ENCODE measurements at regions not wholly inside any gene's neighbourhood (a gene's known extent, or its start where the extent isn't known, plus 50 kb on each side); places are given as distances from the start of the nearest gene placed in this dataset.

GRCh38 chr2:208978946-208979345, 444.9 kb upstream of the MAP2 start:
- ChIA-PET CTCF (ENCODE audit: partially characterized antibody) (no interaction called here), POLR2A (ENCODE audit: partially characterized antibody) (no interaction called here)
- Histone ChIP-seq H3K4me3 (ENCODE audit: extremely low read depth in 1 of 4, insufficient read depth in 2 of 4, low read depth in 3 of 4, low read length in 4 of 4) (no peak overlapping the region), H3K9ac (replicated peaks in 1 of 4; ENCODE audit: extremely low read depth in 1 of 4, low read depth in 3 of 4, low read length in 3 of 4) (no peak overlapping the region), H3K56ac (replicated peaks; ENCODE audit: insufficient read length, low read depth, low read length) (no peak overlapping the region), H3K23ac (ENCODE audit: insufficient read length) (no peak overlapping the region), H2BK12ac (ENCODE audit: low read depth, low read length) (no peak overlapping the region), H2BK5ac (ENCODE audit: low read depth, low read length) (no peak overlapping the region), H3K14ac (ENCODE audit: insufficient read length) (no peak overlapping the region), H3K23me2 (ENCODE audit: low read depth, low read length) (no peaks in the 10 kb centered on the region), H4K20me1 (replicated peaks in 1 of 2; ENCODE audit: control insufficient read depth in 1 of 2, insufficient read depth in 2 of 2, low read length in 2 of 2) (no peaks in the 10 kb centered on the region), H3K36me3 (ENCODE audit: control insufficient read depth in 2 of 4, insufficient read depth in 4 of 4, low read length in 3 of 4) (no peaks in the 10 kb centered on the region), H2AFZ (ENCODE audit: low read length) (no peak overlapping the region), H3K4me2 (ENCODE audit: insufficient read depth in 1 of 2, low read depth in 2 of 2, low read length in 2 of 2) (no peak overlapping the region), H4K8ac (ENCODE audit: extremely low read depth, insufficient read depth, low read length) (no peak overlapping the region), H3K27me3 (replicated peaks in 1 of 4; ENCODE audit: control insufficient read depth in 3 of 4, extremely low read depth in 1 of 4, insufficient read depth in 3 of 4, low read length in 3 of 4) (no peaks in the 10 kb centered on the region), H3K4me1 (replicated peaks in 1 of 4; ENCODE audit: control insufficient read depth in 3 of 4, insufficient read depth in 4 of 4, low read length in 3 of 4) (no peaks in the 10 kb centered on the region), H4K91ac (replicated peaks; ENCODE audit: insufficient read length, low read length) (no peak overlapping the region), H2BK120ac (replicated peaks; ENCODE audit: low read depth, low read length) (no peak overlapping the region), H2BK20ac (ENCODE audit: low read length) (no peak overlapping the region), H4K5ac (ENCODE audit: insufficient read length, low read depth, low read length) (no peak overlapping the region), H3K9me3 (ENCODE audit: insufficient read depth in 2 of 2, low read depth in 1 of 2, low read length in 1 of 2) (no peaks in the 10 kb centered on the region), H3K4ac (replicated peaks; ENCODE audit: insufficient read length, low read depth, low read length) (no peak overlapping the region), H3K18ac (ENCODE audit: extremely low read depth, low read length) (no peak overlapping the region), H2AK5ac (ENCODE audit: low read depth, low read length) (no peak overlapping the region), H3K79me2 (ENCODE audit: control insufficient read depth in 1 of 2, insufficient read depth in 2 of 2, low read length in 2 of 2) (no peaks in the 10 kb centered on the region), H3K79me1 (ENCODE audit: low read depth, low read length) (no peaks in the 10 kb centered on the region), H3K27ac (ENCODE audit: low read depth, low read length) (no peak overlapping the region), H2BK15ac (ENCODE audit: low read length) (no peak overlapping the region)
- DNase-seq (ENCODE audit: low read depth in 1 of 2, low spot score in 2 of 2) (no peak), FAIRE-seq (no peak)
- TF ChIP-seq SP4 (IDR thresholded peaks at IDR 0.05; ENCODE audit: low read length) (no peak), SRF (IDR thresholded peaks at IDR 0.05; ENCODE audit: low read depth, low read length) (no peak), PHF8 (conservative IDR thresholded peaks at IDR 0.05; ENCODE audit: low read depth, low read length) (no peak), USF2 (IDR thresholded peaks at IDR 0.05; ENCODE audit: low read length) (no peak), EZH2 (IDR thresholded peaks at IDR 0.05; ENCODE audit: low read depth, low read length, severe bottlenecking) (no peak), FOSL1 (IDR thresholded peaks at IDR 0.05; ENCODE audit: insufficient read depth, low read depth, low read length) (no peak), SIX5 (IDR thresholded peaks at IDR 0.05; ENCODE audit: low read depth, low read length) (no peak), NRF1 (IDR thresholded peaks at IDR 0.05; ENCODE audit: low read depth, low read length) (no peak), SP2 (IDR thresholded peaks at IDR 0.05; ENCODE audit: low read length) (no peak), BACH1 (IDR thresholded peaks at IDR 0.05; ENCODE audit: low read length) (no peak), CHD1 (IDR thresholded peaks at IDR 0.05; ENCODE audit: low read depth, low read length) (no peak)
- TF ChIP-seq, protein P1, sequence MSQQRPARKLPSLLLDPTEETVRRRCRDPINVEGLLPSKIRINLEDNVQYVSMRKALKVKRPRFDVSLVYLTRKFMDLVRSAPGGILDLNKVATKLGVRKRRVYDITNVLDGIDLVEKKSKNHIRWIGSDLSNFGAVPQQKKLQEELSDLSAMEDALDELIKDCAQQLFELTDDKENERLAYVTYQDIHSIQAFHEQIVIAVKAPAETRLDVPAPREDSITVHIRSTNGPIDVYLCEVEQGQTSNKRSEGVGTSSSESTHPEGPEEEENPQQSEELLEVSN (IDR thresholded peaks at IDR 0.05), result no peak
- TF ChIP-seq, protein P2, sequence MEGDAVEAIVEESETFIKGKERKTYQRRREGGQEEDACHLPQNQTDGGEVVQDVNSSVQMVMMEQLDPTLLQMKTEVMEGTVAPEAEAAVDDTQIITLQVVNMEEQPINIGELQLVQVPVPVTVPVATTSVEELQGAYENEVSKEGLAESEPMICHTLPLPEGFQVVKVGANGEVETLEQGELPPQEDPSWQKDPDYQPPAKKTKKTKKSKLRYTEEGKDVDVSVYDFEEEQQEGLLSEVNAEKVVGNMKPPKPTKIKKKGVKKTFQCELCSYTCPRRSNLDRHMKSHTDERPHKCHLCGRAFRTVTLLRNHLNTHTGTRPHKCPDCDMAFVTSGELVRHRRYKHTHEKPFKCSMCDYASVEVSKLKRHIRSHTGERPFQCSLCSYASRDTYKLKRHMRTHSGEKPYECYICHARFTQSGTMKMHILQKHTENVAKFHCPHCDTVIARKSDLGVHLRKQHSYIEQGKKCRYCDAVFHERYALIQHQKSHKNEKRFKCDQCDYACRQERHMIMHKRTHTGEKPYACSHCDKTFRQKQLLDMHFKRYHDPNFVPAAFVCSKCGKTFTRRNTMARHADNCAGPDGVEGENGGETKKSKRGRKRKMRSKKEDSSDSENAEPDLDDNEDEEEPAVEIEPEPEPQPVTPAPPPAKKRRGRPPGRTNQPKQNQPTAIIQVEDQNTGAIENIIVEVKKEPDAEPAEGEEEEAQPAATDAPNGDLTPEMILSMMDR (IDR thresholded peaks at IDR 0.05; ENCODE audit: control extremely low read depth in 1 of 3, insufficient read depth in 1 of 3, low read depth in 1 of 3, low read length in 3 of 3), result no peak
